SU-DHL-6 (cell line): ENCODE measurements at regions not wholly inside any gene's neighbourhood (a gene's known extent, or its start where the extent isn't known, plus 50 kb on each side); places are given as distances from the start of the nearest gene placed in this dataset.

Experiments used
- EZH2phosphoT487 ChIP-seq: fragments of 200-600 bp; sonication (generic), shearing (Covaris generic); conservative IDR thresholded peaks from 2 replicates; pipeline ENCODE4 v1.6.1; 2018; ENCODE audit warnings: mild to moderate bottlenecking, antibody characterized with exemption, low read length, moderate library complexity, mixed read lengths
- TF ChIP-seq, protein P1 (sequence below): fragments of 200-600 bp; sonication (generic); IDR thresholded peaks from one replicate; pipeline ENCODE4 v1.5.1; 2017; ENCODE audit warnings: antibody characterized with exemption, mild to moderate bottlenecking, low read length, moderate library complexity; ENCODE audit not compliant: insufficient read depth, poor library complexity, severe bottlenecking

DNA sequence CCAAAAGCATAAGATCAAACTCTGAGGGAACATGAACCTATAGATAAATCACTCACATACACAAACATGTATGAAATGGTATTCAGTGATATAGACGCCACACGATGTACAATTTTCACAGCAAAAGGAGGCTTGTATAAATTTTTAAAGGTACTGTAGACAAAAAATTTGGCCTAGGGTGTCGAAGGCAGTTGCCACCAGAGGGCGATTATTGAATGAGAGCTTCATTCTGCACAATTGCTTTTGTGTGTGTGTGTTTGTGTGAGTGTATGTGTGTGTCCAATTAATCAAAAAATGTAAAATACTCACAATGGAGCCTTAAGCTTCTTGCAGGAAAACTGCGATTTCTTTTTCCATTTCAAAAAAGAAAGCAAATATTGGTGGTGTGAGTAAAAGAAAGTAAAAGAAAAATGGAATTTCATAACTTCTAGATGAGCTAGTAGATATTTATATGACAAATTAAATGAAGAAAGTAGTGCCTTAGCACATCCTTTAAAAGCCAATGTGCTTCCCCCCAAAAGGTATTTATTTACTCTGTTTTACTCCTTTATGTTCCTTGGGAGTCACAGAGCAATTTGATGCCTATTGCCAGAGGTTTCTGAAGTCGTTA lies 800.1 kb downstream of the SATB2 start:
- TF ChIP-seq, protein P1, sequence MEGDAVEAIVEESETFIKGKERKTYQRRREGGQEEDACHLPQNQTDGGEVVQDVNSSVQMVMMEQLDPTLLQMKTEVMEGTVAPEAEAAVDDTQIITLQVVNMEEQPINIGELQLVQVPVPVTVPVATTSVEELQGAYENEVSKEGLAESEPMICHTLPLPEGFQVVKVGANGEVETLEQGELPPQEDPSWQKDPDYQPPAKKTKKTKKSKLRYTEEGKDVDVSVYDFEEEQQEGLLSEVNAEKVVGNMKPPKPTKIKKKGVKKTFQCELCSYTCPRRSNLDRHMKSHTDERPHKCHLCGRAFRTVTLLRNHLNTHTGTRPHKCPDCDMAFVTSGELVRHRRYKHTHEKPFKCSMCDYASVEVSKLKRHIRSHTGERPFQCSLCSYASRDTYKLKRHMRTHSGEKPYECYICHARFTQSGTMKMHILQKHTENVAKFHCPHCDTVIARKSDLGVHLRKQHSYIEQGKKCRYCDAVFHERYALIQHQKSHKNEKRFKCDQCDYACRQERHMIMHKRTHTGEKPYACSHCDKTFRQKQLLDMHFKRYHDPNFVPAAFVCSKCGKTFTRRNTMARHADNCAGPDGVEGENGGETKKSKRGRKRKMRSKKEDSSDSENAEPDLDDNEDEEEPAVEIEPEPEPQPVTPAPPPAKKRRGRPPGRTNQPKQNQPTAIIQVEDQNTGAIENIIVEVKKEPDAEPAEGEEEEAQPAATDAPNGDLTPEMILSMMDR, result no peak
- TF ChIP-seq EZH2phosphoT487, result no peak
